ENCODE measurements at regions not wholly inside any gene's neighbourhood (a gene's known extent, or its start where the extent isn't known, plus 50 kb on each side); places are given as distances from the start of the nearest gene placed in this dataset.
"Not testable (repeated sequence)": the region's sequence is repeated elsewhere in the genome, so short reads cannot be mapped to it uniquely, and the experiment has no call there.

- Histone ChIP-seq H3K4me2 (ENCODE audit: low read length) (no peak overlapping the region), H4K20me1 (ENCODE audit: insufficient read depth) (no peaks in the 10 kb centered on the region), H3K36me3 (ENCODE audit: insufficient read depth, low read length) (no peaks in the 10 kb centered on the region), H3K79me2 (replicated peaks; ENCODE audit: insufficient read depth, low read length) (no peaks in the 10 kb centered on the region), H3K9ac (ENCODE audit: low read length) (no peak overlapping the region), H3K9me2 (ENCODE audit: insufficient read depth, low read length) (no peaks in the 10 kb centered on the region), H3K27ac (ENCODE audit: low read length) (no peak overlapping the region), H3K4me3 (ENCODE audit: low read length) (no peak overlapping the region), H3K27me3 (ENCODE audit: insufficient read depth, low read depth, low read length) (no peaks in the 10 kb centered on the region), H2AFZ (ENCODE audit: low read depth, low read length) (no peak overlapping the region), H3F3A (ENCODE audit: insufficient read depth, low read length, poor library complexity, severe bottlenecking) (no peaks in the 10 kb centered on the region), H3K9me3 (ENCODE audit: low read length) (no peaks in the 10 kb centered on the region)
- no peak for TF ChIP-seq CTCF (IDR thresholded peaks at IDR 0.05; ENCODE audit: poor library complexity, severe bottlenecking)
- no peak for TF ChIP-seq POLR2AphosphoS5 (IDR thresholded peaks at IDR 0.05)
- TF ChIP-seq RAD21 (conservative IDR thresholded peaks at IDR 0.05) = no peak
- TF ChIP-seq SMC3 (conservative IDR thresholded peaks at IDR 0.05; ENCODE audit: poor library complexity) = no peak
- TF ChIP-seq REST (IDR thresholded peaks at IDR 0.05; ENCODE audit: borderline replicate concordance) = no peak
- TF ChIP-seq TAF1 (IDR thresholded peaks at IDR 0.05; ENCODE audit: low read depth) = no peak
- no peak for TF ChIP-seq EP300 (conservative IDR thresholded peaks at IDR 0.05; ENCODE audit: poor library complexity, severe bottlenecking)
Measured at GRCh38 chr3:178117641-178118040, 418.6 kb upstream of the KCNMB2 start.

- not testable (repeated sequence) for H3K4me2 ChIP-seq (ENCODE audit: low read length); H4K20me1 ChIP-seq (ENCODE audit: insufficient read depth); H3K27ac ChIP-seq (ENCODE audit: low read length); H3K27me3 ChIP-seq (ENCODE audit: insufficient read depth, low read depth, low read length); H3K79me2 ChIP-seq (replicated peaks; ENCODE audit: insufficient read depth, low read length); H3K36me3 ChIP-seq (ENCODE audit: insufficient read depth, low read length); H3K4me3 ChIP-seq (ENCODE audit: low read length); H3K9ac ChIP-seq (ENCODE audit: low read length); H3K9me2 ChIP-seq (ENCODE audit: insufficient read depth, low read length); H2AFZ ChIP-seq (ENCODE audit: low read depth, low read length); H3K9me3 ChIP-seq (ENCODE audit: low read length); H3F3A ChIP-seq (ENCODE audit: insufficient read depth, low read length, poor library complexity, severe bottlenecking)
Measured at GRCh38 chr3:178119608-178120295, 416.5 kb upstream of the KCNMB2 start.

GRCh38 chr3:178120367-178120766 is 415.9 kb upstream of the KCNMB2 start:
- Histone ChIP-seq H4K20me1 (ENCODE audit: insufficient read depth) (no peaks in the 10 kb centered on the region), H3K79me2 (replicated peaks; ENCODE audit: insufficient read depth, low read length) (no peaks in the 10 kb centered on the region), H3K9me3 (ENCODE audit: low read length) (no peaks in the 10 kb centered on the region), H3K36me3 (ENCODE audit: insufficient read depth, low read length) (no peaks in the 10 kb centered on the region), H3K9me2 (ENCODE audit: insufficient read depth, low read length) (no peaks in the 10 kb centered on the region), H3K4me3 (ENCODE audit: low read length) (no peak overlapping the region), H2AFZ (ENCODE audit: low read depth, low read length) (no peak overlapping the region), H3K27me3 (ENCODE audit: insufficient read depth, low read depth, low read length) (no peaks in the 10 kb centered on the region), H3K27ac (ENCODE audit: low read length) (no peak overlapping the region), H3F3A (ENCODE audit: insufficient read depth, low read length, poor library complexity, severe bottlenecking) (no peaks in the 10 kb centered on the region), H3K9ac (ENCODE audit: low read length) (no peak overlapping the region), H3K4me2 (ENCODE audit: low read length) (no peak overlapping the region)
- TF ChIP-seq TAF1 (IDR thresholded peaks at IDR 0.05; ENCODE audit: low read depth) = no peak
- TF ChIP-seq EZH2 (IDR thresholded peaks at IDR 0.05; ENCODE audit: borderline replicate concordance, insufficient read depth, low read length, poor library complexity, severe bottlenecking) = no peak
- no peak for TF ChIP-seq CTCF (IDR thresholded peaks at IDR 0.05; ENCODE audit: poor library complexity, severe bottlenecking)
- no peak for TF ChIP-seq REST (IDR thresholded peaks at IDR 0.05; ENCODE audit: borderline replicate concordance)
- no peak for TF ChIP-seq EP300 (conservative IDR thresholded peaks at IDR 0.05; ENCODE audit: poor library complexity, severe bottlenecking)
- TF ChIP-seq MXI1 (conservative IDR thresholded peaks at IDR 0.05; ENCODE audit: poor library complexity, severe bottlenecking) = no peak
- TF ChIP-seq RAD21 (conservative IDR thresholded peaks at IDR 0.05) = no peak
- no peak for TF ChIP-seq POLR2AphosphoS5 (IDR thresholded peaks at IDR 0.05)

Measured in neural cell (in vitro differentiated cells).